NCI-H82 (cell line): ENCODE measurements at regions not wholly inside any gene's neighbourhood (a gene's known extent, or its start where the extent isn't known, plus 50 kb on each side); places are given as distances from the start of the nearest gene placed in this dataset.

Experiments used
- DNase-seq: peaks from one replicate; lab custom pipeline; 2025; lab: John Stamatoyannopoulos, UW

DNA sequence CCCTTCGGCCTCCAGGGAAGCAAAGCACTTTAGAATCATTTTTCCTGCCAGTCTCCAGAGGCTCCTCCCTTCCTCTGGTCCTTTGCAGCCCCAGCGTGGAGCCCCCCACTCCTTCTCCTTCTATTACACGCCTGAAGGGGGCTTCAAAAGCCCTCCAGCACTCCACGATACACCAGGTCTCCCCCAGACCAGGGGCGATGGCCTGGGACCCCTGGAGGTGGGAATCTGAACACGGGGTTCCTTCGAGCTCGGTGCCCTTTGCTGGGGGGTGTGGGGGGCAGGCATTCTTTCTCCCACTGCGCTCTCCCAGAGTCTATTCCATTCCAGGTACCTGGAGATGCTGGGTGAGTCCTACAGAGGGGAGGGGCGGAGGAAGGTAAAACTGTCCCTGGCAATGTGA lies 97.6 kb downstream of the HMX1 start:
- no peak for DNase-seq

DNA sequence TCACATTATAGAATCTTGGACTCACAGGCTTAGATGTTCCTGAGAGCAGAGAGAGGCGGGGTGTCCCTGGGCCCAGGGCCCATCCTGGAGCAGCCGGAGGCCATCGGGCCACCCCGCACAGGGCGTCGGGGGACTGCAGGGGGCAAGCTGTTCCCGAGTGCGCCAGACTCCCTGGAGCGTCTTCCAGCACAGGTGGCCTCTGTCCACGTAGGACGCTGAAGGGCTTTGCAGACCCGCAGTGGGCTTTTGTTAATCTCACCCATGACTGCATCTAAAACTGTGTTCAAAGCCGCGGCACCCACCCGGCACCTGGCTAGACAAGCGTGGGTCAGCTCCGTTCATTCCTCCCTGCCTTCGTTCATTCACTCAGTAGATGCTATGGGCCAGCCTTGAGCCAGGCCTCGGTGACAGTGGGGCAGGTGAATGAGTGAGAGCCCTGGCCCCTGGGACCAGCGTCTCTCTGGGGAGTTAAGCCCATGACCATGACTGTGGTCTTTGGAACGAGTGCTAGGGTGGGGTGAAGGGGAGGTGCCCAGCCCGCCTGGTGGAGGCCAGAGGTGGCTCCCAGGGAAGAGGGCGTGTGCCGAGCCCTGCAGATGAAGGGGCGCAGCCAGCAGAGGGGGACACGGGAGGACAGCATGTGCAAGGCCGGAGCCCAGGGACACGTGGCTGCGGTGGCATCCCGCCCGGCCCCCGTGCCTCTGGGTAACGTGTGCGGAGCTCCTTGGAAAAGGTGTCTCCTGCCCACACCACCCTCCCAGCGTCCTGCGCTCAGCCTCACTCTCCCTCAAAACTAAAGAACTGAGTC lies 98.3 kb downstream of the HMX1 start:
- DNase-seq, result no peak

DNA sequence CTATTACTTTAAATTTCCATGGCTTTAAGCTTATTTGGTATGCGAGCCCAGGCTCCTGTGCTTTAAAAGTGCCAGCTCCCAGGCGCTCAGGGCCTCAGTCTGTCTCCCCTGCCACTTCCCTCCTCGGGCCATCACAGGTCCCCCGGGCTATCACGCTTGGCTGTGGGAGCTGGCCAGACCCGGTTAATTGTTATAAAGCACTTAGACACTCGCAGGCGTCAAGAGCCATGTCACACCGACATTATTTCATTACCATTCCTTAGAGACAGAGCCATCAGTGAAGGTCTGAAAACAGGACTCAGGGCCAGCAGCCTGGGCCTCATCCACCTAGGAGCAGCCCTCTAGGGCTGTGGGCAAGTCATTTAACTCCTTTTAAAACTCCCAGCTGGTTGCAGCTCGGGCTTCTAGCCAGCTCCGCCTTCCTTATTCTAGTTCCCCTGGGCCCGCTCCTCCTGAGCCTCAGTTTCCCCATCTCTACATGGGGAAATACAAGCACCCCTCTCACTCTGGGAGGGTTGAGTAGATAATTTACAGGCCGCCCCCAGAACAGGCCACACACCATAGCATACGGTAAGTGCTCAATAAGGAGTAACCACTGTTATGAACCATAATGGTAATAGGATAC lies 99.0 kb downstream of the HMX1 start:
- DNase-seq, result no peak

DNA sequence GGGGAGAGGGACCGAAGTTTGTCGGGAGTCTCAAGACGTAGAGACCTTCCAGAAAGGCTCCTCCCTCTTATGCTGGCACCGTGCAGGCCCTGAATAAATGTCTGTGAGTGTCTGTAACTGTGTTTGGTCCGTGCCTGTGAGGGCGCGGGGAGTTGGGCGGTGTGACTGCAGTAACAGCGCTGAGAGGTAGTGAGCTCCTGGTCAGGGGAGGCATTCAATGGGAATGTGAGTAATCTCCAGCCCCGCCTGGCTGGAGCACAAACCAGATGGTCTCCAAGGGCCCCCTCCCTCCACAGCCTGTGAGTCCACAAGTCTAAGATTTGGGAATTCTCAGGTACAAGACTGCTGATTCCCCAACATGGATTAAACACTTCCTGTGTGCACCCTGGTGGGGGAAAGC lies 100.0 kb downstream of the HMX1 start:
- no peak for DNase-seq

DNA sequence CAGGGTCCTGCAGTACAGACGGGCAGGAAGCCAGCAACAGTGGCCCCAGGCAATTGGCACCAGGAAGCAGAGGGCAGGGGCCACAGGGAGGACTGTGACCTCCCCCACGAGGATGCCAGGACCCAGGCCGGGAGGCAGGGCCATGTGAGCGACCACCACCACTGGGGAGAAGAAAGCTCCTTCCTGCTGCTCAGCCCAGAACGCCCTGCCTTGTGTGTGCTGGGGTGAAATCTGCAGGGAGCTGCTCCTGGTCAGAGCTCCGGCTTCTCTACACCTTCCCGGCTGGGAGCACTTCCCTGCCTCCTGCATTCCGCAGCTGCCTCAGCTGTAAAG lies 100.4 kb downstream of the HMX1 start:
- DNase-seq, result no peak

DNA sequence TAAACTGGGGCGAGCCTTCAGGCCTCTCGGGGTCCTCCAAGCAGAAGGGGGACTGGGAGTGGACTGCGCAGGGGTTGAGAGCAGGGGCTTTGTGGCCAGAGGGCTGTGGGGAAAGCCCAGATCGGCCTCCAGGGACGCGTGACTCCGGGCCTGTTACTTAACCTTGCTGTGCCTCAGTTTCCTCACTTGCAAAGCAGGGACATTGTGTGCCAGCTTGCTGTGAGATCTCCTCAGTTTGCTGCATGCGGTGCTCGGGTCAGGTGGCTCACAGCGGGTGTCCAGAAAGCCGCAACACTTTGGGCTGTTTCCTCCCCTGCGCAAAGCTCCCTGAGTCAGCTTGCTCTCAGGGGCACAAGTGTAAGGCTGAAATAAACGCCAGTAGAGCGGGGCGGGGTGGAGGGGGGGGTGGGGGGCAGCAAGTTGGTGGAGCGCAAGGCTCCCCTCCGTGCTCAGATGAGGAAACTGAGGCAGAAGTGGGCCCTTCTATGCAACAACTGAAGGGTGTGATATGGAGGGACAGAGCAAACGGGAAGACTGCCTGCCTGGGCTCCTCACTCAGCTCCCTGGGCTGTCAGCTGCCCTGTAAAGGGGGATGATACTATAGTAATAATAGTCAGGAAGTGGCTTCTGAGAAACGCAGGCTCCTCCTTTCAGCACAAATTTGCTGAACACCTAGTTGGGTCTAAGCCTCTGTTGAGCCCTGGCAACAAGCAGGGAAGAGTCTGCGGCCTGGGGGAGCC lies 101.0 kb downstream of the HMX1 start:
- DNase-seq, result no peak

DNA sequence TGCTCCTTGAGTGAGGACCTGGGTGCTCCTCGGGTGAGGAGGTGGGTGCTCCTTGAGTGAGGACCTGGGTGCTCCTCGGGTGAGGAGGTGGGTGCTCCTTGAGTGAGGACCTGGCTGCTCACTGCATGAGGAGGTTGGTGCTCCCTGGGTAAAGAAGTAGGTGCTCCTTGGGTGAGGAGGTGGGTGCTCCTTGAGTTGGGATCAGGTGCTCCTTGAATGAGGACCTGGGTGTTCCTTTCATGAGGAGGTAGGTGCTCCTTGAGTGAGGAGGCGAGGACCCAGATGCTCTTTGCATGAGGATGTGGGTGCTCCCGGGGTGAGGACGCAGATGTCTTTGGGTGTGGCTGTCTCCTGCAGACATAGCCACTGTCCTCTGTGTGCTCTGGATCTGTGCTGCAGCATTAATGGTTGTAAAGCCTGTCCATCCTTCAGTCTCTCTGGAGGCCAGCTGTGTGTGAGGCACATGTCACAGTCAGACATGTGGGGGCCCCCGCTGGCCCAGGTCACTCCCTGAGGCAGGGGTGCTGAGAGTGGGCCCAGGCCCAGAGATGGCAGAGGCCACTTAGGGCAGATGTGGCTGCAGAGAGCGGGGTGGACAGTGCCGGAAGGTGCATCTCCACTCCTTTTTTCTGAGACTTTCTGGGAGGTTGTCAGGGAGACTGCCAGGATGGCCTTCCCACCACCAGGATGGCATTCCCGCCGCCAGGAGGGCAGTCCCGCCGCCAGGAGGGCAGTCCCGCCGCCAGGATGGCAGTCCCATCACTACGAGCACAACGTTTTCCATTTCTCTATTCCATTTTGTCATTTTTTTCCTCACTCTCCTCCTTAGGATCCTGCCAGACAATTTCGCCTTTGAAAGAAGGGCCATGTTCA lies 101.8 kb downstream of the HMX1 start:
- DNase-seq, result no peak

DNA sequence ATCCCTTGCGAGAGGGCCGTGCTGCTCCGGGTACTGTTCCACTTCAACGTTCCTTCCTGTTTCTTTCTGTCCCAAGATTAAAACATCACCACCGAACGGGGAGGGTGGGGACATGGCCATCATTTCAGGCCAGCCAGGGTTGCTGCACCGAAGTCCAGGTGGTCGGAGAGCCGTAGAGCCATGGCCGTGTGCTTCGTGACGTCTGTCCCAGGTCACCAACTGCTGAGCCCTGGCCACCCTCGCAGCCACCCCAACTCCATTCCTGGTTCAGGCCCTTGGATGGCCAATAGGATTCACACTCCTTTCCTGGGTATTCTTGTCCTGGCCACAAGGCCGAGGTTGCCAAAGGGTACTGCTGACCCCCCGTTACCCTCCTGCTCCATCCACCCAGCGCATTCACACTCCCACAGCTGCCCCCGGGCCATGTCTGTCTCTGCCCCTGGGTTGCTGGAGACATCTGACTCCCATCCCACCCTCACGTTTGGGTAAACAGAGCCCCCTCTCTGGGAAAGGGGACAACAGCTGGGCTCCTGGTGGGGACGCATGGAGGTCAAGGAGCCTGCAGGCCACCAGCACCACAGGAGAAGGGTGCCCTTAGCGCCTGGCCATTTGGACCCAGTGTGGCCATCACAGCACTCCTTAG lies 103.2 kb downstream of the HMX1 start:
- no peak for DNase-seq

DNA sequence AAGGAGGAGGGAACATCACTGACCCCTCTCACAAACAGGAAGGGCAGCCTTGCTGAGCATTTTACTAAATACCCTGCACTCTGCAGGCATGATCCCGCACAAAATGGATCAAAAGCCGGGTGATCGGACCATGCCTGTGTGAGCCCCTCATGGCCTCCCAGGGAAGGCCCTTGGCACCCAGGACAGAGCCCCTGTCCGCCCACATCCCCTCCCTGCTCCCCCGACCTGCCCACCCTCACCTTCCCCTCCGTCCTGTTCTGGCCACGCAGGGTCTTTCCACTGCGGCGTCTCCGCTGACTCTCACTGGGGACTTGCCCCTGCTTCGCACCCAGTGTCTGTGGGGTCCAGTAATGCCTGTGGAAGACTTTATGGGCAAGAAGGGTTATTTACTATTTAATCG lies 105.0 kb downstream of the HMX1 start:
- no peak for DNase-seq

DNA sequence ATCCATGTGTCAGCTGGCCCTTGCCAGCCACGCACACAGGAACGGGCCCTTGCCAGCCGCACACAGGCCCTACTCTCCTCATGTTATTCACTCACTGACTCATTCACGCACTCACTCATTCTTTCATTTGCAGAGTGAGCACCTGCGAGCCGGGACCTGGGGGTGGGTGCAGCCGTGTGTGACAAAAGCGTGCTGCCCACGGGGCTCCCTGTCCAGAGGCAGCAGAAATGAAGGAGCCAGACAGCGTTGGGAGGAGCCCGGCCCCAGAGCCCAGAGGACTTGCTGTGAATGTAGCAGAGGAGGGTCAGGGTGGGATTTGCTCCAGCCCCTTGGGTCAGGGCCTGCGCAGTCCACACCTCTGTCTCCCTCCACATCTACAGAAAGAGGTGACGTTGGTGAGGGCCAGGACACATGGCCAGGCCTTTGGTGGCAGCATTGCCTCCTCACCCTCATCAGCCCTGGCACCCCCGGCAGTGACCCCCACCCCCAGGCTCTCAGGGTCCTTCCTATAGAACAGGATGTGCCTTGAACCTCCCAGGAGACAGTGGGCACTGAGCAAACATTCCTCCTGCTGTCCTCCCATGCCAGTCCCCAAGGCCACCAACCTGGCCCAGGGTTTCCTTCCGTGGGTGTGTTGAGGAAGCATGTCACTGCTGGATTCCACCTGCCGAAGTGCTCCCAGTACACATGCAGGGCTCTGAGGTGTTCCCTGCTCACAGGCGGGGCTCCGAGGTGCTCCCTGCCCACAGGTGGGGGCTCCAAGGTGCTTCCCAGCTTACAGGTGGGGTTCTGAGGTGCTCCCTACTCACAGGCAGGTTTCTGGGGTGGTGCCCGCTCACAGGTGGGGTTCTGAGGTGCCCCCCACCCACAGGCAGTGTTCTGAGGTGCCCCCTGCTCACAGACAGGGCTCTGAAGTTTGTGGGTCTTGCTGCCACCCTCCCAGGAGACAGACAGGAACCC lies 105.7 kb downstream of the HMX1 start:
- no peak for DNase-seq

DNA sequence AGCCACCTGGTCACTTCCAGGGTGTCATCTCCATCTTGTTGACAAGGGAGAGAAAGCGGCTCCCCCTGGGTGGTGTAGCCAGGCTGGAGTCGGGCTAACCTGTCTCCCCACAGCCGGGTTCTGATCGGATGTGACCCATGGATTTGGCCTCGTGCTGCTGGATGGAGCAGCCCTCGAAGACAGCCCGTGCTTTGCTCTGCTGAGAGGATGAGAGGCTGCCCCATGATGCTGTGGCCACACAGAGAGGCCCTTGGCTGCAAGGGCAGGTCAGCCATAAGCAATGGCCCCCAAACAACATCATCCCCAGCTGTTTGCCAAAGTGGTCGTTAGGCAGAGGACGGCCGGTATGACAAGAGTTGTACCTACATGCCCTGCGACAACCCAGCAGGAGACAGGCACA lies 106.6 kb downstream of the HMX1 start:
- no peak for DNase-seq

DNA sequence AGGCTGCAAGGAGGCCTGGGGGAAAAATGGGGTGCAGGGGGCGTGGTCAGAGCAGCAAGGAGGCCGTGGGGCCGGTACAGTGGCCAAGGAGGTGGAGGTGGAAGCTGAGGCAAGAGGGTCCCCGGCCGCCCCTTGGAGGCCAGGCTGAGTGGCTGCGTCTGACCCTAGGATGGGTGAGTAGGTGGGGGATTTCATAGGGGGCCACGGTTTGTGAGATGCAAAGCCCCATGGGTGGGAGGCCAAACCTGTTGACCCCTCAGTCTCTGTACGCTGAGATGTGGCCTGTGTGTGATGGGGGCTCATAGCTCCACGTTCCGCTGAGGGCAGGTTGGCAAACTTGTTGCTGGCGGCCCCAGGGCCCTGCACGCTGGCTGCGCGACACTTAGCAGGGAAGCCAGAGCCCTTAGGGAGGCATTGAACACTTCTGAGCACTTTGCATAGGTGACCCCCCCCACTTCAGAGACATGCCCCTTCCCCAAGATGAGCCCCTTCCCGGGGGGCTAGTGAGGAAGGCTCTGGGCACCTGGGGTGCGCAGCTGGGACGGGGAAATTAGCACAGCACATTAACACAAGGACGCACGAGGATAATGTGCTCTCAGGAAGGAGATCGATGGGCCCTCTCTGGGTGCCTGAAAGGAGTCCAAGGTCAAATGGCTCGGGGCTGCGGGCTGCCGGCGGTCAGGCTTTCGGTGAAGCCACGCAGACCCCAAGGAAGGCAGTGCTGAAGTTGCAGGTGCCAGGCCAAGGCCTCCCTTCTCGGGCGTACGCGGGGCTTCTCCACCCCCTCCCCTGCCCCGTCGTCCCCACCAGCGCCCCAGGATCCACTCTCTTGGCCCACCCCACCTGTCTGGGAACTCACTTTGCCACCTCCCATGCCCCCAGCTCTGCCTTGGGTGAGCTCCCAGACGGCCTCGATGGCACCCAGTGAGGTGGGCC lies 107.4 kb downstream of the HMX1 start:
- DNase-seq, result no peak

DNA sequence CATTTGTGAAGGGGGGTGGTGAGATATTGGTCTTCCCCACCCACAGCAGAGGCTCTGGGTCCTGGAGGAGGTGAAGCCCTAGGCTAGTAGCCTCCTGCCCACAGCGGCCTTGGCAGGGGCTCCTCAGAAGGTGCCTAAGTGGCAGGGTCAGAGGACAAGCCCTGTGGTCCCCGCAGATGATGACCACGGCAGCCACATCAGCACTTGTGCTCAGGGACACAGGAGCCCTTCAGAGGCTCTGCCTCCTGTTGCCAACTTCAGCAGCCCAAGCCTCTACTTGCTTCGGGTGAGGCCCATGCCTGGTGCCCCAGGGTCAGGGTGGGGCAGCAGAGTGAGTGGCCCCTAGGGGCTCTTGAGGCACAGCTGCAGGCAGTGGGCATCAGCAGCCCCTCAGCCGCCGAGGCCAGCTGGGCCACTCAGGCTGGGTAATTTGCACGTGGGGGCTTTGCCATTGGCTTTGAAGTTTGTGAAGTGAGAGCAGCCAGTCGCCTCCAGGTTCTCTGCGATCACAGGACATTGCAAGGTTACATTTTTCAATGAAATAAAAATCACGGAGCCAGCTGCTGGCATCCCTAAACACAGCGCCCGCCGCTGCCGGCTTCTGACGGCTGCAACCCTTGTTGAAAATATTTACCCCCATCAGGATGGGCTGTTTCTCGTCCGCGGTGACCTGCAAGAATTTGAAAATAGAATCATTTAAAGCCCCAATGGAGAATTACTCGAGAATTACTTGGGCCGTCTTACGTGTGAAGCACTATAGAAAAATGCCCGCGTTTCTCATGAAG lies 108.5 kb downstream of the HMX1 start:
- DNase-seq, result no peak

DNA sequence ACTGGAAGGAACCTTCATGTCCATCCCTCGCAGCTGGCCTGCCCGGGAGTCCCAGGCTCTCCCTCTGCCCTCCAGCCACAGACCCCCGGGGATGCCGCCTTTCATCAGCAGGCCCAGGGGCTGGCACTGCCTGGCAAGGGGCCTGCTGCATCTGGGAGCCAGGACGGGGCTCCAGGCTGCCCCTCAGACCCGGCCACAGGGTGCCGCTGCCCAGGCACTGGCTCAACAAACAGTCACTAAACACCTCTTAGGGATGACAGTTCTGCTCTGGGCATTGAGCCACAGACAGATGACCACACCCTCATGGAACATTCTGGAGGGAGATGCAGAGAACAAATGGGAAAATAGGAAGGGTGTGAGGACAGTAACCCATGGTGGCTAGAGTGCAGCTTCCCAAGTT lies 109.3 kb downstream of the HMX1 start:
- no peak for DNase-seq

DNA sequence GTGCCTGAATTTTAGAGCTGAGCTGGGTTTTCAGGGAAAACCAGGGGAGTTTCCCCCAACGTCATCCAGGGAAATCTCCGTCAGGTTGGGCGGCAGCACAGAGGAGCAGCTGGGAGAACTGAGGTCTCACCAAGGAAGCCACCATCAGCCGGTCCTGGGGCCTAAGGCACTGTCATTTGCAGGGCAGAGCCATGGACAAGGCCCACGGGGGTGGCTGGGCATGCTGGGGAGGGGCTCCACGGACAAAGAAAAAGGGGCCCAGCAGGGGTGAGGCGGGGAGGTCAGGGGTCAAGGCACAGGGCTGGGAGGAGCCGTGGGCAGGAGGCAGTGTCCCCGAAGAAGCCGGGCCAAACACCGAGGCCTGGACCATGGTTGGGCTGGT lies 109.8 kb downstream of the HMX1 start:
- DNase-seq, result no peak

DNA sequence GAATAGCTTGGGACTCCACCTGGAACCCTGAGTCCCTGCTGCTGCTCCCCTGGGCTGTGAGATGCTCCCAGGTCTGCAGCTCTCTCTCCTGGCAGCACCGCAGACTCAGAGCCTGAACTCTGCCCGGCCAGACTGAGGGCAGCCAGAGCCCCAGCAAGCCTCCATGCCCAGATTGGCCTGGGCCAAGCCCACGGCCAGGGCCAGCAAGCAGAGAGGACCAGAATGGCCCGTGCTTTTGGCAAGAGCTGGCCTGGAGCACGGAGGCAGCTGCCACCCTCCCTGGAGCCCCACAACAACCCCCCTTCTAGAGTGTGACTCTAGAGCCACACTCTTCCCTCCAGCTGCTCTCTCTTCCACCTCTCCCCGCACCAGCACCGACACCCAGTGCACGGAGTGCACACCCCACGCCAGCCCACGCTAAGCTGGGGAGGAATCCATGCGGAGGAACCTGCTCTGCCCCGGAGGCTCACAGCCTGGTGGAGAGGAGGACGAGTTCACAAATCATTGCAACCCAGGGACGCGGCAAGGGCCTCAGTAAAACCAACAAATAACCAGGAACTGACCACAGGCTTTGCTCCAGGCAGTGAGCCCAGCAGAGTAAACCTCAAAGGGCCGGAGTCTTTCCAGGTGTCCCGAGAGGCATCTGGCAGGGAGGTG lies 110.3 kb downstream of the HMX1 start:
- no peak for DNase-seq

DNA sequence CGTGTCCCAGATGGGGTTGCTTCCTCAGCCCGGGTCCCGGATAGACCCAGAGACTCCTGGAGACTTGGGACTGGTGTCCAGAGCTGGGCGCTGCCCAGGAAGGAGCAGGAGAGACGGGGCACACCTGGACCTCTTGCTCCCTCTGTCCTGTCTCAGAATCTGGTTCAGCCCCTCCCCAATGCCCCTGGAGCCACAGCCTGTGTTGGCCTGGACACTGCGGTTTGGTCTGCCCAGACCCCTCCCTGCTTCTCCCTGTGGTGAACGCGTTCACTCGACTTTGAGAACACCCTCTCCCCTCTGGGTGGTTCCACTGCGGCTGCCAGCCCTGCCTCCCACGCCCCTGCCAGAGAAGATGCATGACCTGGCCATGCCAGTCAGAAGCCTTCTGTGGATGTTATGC lies 111.1 kb downstream of the HMX1 start:
- no peak for DNase-seq

DNA sequence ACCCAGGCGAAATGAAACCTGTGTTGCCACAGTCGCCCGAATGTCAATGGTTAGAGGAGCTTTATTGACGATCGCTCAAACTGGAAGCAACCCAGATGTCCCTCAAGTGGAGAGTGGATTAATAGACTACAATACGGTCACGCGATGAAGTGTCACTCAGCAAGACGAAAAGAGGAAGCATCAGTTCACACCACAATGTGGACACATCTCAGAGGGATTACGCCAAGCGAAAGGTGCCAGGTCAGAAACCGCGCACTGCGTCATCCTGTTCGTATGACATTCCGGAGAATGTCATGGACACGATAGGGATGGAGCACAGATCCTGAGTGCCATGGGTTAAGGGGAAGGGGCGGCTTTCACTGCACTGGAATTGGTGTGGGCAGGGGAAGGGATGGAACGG lies 111.7 kb downstream of the HMX1 start:
- no peak for DNase-seq
